Anterior cingulate cortex (tissue), 58 donors: ENCODE measurements at regions not wholly inside any gene's neighbourhood (a gene's known extent, or its start where the extent isn't known, plus 50 kb on each side); places are given as distances from the start of the nearest gene placed in this dataset.
"Not testable (repeated sequence)": the region's sequence is repeated elsewhere in the genome, so short reads cannot be mapped to it uniquely, and the experiment has no call there.

Source experiments
- DNase-seq, 58 donors: peaks; one replicate each; lab custom pipeline; 2025; lab: John Stamatoyannopoulos, UW

DNA sequence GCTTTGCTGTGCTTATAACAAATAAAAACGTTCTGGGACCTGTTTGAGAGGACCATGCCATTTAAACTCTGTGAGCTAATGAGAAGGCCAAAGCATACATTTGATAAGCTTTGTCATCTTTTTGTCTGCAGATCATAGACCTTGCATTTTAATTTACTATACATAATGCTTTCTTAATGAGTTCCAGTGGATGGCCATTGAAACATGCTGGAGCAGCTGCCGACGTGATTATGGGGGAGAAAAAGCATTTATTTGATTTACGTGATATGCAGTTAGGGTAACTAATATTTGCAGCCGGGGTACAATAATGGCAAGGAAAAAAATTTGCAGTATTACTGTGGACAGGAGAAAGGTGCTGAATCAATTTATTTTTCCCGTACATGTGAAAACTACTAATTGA lies 240.2 kb downstream of the FAT3 start:
- DNase-seq = no peak

DNA sequence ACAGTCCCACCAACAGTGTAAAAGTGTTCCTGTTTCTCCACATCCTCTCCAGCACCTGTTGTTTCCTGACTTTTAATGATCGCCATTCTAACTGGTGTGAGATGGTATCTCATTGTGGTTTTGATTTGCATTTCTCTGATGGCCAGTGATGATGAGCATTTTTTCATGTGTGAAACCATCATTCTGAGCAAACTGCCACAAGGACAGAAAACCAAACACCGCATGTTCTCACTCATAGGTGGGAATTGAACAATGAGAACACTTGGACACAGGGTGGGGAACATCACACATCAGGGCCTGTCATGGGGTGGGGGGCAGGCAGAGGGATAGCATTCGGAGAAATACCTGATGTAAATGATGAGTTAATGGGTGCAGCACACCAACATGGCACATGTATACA lies 240.8 kb downstream of the FAT3 start:
- not testable (repeated sequence) for DNase-seq

GRCh38 chr11:92473736-92474135 lies 249.1 kb downstream of the FAT3 start:
- DNase-seq = no peak

DNA sequence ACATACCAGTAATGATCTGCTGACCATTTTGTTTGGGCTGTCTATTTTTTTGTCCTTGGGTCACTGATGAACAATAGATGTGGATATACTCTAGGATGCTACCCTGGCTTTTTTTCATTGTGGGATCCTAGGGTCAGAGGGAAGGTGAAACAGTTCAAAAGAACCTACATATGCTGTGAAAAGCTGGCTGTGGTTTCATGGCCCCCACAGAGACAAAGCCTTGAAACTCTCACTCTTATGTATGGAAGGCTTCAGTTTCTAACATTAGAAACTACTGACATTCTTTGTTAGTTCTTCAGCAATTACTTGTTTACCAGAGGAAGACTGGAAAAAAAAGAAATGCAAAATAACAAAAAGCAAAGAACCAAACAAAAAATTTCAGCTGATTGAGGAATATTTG lies 250.7 kb downstream of the FAT3 start:
- DNase-seq = no peak

DNA sequence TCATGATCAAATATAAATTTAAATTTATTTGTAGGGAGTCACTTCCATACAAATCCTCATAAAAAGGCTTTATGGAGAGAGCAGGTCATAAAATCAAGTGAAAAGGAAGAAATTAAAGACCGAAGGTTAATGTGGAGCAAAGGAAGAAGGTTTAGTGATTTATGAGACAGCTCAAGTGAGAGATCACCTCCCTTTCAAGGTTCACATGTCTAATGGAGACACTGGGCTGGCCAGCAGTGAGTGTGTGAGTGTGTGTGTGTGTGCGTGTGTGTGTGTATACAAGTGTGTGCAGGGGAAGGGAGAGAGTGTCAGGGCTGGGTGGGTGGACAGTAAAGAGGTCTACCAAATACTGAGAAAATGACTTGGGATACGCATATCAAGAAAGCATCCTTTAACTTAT lies 251.2 kb downstream of the FAT3 start:
- no peak for DNase-seq

GRCh38 chr11:92477686-92478085 lies 253.1 kb downstream of the FAT3 start:
- DNase-seq = no peak

DNA sequence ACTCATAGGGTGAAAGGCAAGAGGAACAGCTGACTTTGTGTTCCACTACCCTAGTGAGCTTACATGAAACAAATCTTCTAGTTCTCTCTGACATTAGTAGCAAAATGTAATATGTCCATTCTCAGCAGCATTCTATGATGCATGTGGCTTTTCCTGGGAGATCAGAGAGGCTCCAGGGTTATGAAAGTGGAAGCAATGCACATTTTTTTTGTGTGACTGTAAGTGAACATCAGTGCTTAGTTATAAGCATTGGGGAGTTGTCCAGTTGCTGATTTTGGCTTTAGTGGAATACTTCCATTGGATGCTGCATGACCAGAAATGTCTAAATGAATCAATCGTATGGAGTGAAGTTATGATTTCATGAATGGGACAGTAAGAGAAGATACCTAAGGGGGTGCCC lies 255.9 kb downstream of the FAT3 start:
- DNase-seq = no peak

- no peak for DNase-seq
Observed at GRCh38 chr11:92482492-92483060, 258.0 kb downstream of the FAT3 start.

GRCh38 chr11:92484570-92484969 lies 260.0 kb downstream of the FAT3 start:
- DNase-seq = no peak

DNA sequence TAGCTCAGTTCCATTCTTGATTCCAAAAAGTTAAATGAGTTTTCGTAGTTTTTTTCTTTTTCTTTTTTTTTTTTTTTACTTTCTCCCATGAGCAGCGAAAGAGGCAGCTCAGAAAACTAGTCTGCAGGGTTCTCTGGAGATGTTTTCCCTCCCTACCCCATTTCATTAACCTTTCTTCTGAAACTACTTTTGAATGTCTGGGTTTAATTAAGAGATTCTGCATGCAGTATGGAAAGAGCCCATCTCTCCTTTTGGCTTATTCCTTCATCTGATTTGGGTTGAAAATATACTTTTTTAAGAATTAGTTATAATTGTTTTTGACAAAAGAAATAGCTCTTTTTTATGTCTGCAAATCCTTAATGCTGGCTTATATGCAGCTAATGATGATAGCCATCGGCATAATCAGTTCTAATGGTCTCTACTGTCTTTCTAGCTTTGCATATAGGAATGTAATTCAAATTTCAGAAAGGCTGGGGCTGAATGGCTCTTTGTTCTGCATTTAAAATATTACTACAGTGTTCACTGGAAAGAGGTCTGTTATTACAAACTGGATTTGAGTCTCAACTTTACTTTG lies 265.3 kb downstream of the FAT3 start:
- no peak for DNase-seq

DNA sequence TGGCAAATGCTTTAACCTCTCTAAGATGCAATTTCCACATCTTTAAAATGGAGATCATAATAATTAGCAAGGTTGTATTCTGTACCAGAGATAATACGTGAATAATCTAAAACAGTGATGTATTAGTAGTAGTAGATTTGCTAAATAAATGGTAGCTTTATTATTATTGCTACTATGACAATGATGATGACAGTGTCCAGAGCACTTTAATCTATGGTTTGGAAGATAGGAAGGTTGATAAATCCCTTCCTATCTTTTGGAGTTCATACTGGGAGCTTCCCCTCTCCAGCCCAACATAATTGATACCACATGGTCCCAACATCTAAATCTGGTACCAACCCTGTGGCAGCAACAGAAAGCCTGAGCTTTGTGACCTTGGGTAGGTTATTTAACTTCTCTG lies 267.8 kb downstream of the FAT3 start:
- DNase-seq = no peak

DNA sequence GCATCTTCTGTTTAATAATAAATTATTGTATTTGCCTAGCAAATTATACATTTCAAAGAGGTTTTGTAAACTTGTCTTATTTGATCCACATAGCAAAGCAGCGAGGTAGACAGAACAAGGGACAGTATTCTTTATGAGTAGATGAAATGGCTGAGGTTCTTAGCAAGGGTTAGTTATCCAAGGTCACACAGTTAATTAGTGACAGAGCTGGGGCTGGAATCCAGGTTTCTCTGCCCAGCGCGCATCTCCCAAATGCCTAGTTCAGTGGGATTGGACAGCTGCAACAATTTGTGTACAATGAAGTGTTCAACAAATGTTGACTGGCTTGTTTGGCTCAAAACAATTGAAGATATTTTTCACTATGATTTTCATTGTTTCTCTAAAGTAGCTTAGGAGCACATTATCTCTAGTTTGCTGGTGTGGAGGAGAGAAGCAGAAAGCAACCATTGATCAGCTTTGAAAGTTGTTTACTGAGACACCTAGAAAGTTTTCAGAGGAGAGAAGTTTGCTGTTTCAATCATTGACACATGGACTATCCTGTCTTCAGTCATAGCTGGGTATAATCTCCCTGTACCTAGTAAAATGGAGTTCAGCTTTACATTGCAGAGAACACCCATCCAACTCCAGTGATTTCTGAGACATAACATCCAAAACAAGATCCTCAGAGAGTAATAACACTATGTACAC lies 270.6 kb downstream of the FAT3 start:
- DNase-seq = no peak

DNA sequence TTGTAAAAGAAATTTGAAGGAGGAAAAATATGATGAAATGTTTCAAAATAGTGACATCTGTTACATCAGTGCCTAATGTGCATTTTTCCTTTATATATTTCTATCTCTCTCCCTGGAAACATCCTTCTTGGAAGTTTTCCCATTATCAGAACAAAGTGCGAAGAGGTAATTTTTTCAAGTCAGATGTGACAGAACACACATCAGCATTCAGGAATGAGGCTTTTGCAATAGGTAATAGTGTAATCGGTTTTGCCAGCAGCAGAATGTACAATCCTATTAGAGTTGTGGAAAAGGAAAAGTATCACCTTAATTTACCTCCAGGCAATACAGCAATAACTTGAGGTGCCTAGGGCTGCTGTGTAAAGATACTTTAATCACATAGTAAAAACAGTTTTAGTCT lies 275.8 kb downstream of the FAT3 start:
- DNase-seq = no peak

DNA sequence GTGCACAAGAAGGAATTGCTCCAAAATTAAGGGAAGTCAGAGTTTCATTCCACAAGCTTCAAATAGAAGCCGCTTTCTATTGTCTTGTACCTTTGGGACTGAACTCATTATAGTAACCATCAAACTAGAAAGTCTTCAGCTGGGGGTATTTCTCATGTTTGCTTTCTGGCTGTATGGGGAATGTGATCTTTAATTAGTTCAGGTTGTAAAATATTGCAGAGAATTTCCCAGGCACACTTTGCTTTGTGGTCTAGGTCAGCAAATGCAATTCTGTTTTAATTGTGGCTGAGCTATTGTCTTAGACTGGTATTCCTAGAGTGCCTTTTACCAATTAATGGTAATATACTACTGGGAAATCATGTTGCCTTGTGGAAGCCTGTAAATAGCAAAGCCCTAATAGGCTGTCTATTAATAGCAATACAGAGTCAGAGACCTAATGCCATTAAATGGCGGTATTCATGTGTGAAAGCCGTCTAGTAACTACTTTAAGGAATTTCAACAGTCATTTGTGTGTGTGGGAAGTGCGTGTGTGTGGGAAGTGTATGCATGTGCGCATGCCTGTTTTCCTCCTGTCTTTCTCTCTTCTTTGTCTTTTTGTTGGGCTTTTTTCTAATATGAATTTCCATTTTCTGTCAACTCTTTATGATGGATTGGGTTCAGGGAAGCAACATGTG lies 276.6 kb downstream of the FAT3 start:
- DNase-seq = no peak

GRCh38 chr11:92504004-92504403 lies 279.4 kb downstream of the FAT3 start:
- DNase-seq = no peak

DNA sequence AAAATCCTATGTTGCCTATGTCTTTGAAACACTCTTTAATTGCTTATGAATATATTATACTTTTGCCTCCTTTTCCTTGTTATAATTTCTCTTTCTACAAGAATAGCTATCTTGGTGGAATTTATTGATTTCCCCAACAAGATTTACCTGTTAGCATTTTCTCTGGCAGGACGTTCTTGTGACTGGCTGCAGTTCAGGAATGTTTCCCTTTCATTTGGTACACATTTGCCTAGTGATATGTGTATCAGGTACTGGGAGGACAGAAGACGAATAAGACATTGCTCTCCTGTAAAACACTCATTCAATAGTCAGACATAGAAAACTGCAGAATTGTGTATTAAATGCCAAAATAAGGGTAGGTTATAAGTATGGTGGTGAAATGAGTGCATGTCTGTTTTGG lies 279.9 kb downstream of the FAT3 start:
- no peak for DNase-seq

DNA sequence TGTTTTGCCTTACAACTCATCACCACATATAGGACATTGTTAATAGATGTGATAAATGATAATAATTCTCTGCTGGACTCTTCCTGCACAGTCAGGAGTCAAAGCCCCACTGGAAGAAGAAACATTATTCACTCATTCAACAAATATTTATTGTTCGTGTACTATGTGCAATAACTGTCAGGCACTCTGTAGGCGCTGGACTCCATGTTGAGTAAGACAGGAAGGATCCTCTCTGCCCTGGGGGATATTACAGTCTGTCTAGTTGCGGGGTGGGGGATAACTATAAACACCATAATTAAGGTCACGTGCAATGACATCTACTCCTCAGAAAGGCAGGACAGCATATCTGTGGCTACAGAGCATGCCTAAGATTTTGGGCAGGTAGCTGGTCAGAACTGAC lies 281.1 kb downstream of the FAT3 start:
- DNase-seq = no peak

GRCh38 chr11:92506809-92507336 lies 282.3 kb downstream of the FAT3 start:
- DNase-seq = no peak

DNA sequence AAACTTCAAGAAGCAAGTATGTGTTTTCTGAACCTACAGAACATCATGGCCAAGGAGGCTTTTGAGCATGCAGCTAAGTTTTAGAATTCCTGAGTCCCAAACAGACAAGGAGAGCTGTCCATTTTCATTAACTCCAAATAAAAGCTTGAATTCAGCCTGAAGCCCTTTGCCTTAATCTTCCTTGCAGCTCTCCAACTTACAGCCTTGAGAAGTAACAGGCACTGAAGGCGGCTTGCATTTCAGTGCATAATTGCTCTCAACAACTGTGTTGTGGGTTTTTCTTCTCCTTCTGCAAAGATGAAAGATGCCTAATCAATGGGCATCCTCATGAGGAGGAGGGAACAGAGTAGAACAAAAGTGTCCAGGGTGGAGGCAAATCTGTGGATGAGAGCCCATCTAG lies 286.0 kb downstream of the FAT3 start:
- no peak for DNase-seq

- DNase-seq = no peak
Observed at GRCh38 chr11:92511522-92512203, 287.0 kb downstream of the FAT3 start.

- no peak for DNase-seq
Observed at GRCh38 chr11:92512204-92512569, 287.6 kb downstream of the FAT3 start.
